ENCODE measurements at regions not wholly inside any gene's neighbourhood (a gene's known extent, or its start where the extent isn't known, plus 50 kb on each side); places are given as distances from the start of the nearest gene placed in this dataset.

DNA sequence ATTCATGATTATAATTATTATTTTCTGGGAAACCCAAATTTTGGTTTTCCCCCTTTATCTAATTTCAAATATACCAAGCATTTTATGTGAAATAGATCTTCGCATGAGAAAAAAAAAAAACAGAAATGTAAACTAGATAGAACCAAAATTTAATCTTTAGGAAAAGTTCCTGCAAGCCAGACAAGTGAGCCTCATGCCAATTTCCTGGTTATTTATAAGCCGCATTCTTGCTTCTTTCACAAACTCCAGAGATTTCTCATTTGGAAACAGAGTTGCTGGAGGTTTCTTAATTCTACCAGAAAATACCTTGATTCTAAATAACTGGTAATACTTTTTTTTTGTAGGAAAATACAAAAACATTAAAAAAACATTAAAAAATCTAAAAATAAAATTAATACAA lies 690.4 kb upstream of the IGFBP3 start:
- Histone ChIP-seq H3K36me3 (no peaks in the 10 kb centered on the region), H3K4me3 (replicated peaks in 1 of 3) (no peak overlapping the region), H3K27ac (peak overlapping the region in 1 of 3 donors; percentile 22), H3K27me3 (no peaks in the 10 kb centered on the region), H3K4me1 (peaks cover 14% of the 10 kb centered on the region in 2 donors), H3K9me3 (no peaks in the 10 kb centered on the region)
- DNase-seq, result no peak
- intact Hi-C loops (cut with DNase I), result no loop called here
- TF ChIP-seq, protein P1, sequence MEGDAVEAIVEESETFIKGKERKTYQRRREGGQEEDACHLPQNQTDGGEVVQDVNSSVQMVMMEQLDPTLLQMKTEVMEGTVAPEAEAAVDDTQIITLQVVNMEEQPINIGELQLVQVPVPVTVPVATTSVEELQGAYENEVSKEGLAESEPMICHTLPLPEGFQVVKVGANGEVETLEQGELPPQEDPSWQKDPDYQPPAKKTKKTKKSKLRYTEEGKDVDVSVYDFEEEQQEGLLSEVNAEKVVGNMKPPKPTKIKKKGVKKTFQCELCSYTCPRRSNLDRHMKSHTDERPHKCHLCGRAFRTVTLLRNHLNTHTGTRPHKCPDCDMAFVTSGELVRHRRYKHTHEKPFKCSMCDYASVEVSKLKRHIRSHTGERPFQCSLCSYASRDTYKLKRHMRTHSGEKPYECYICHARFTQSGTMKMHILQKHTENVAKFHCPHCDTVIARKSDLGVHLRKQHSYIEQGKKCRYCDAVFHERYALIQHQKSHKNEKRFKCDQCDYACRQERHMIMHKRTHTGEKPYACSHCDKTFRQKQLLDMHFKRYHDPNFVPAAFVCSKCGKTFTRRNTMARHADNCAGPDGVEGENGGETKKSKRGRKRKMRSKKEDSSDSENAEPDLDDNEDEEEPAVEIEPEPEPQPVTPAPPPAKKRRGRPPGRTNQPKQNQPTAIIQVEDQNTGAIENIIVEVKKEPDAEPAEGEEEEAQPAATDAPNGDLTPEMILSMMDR (IDR thresholded peaks at IDR 0.05), result no peak
- TF ChIP-seq POLR2A (IDR thresholded peaks at IDR 0.05), result no peak
- WGBS, 2 donors, result 61% methylated on average over 2 of the region's 2 CpGs

DNA sequence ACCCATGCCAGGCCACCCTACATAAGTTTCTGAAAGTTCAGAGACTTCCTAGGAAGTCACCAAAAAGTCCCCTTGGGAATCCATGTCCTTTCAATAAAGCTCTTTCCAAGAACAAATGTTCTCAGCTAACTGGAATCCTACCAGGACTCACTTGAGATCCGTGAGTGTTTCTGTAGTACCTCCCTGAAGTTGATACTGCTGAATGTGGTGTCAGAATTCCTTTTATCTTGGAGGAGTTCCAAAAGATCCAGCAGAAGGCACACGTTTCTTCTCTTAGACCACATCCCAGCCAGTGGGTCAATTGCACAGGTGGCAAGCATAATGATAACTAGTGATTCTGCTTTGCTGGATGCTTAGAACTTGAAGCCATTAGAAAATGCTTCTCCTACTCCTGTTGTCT lies 689.7 kb upstream of the IGFBP3 start:
- WGBS, 2 donors, result 13 to 23% methylated on average over 2 of the region's 2 CpGs
- H3K4me1 ChIP-seq, result peaks cover 14% of the 10 kb centered on the region in 2 donors
- no peak for TF ChIP-seq POLR2A (IDR thresholded peaks at IDR 0.05)
- TF ChIP-seq, protein P1 (IDR thresholded peaks at IDR 0.05), result no peak
- peak overlapping the region in 1 of 3 donors; percentile 22 for H3K27ac ChIP-seq
- peak; percentile 49 to 61 for DNase-seq
- no peaks in the 10 kb centered on the region for H3K36me3 ChIP-seq
- H3K27me3 ChIP-seq, result no peaks in the 10 kb centered on the region
- no peak overlapping the region for H3K4me3 ChIP-seq (replicated peaks in 1 of 3)
- intact Hi-C loops (cut with DNase I), result no loop called here
- no peaks in the 10 kb centered on the region for H3K9me3 ChIP-seq

DNA sequence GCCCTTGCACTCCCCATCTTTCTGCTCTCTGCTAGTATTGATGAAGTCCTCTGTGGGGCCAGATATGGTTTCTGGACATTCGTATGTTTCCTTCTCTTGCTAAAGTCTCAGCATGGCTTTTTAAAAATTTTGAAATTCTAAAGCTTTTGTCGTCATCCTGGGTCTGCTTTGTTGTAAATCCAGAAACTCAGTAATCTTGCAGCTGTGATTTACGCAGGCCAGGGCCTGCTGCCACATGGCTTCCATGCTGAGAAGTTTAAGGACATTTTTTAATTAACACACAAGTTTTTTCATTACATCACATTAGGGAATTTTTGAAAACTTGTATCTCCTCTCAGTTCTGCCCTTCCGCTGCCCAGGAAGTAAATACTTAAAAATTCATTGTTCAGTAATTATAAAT lies 686.1 kb upstream of the IGFBP3 start:
- Histone ChIP-seq H3K27me3 (no peaks in the 10 kb centered on the region), H3K36me3 (no peaks in the 10 kb centered on the region), H3K4me3 (replicated peaks in 1 of 3) (no peak overlapping the region), H3K9me3 (no peaks in the 10 kb centered on the region), H3K4me1 (peaks cover 14 to 25% of the 10 kb centered on the region in 2 donors), H3K27ac (no peak overlapping the region)
- intact Hi-C loops (cut with DNase I), result no loop called here
- no peak for TF ChIP-seq POLR2A (IDR thresholded peaks at IDR 0.05)
- TF ChIP-seq, protein P1 (IDR thresholded peaks at IDR 0.05), result no peak
- no peak for DNase-seq
- 88 to 94% methylated on average over 4 of the region's 4 CpGs for WGBS, 2 donors

DNA sequence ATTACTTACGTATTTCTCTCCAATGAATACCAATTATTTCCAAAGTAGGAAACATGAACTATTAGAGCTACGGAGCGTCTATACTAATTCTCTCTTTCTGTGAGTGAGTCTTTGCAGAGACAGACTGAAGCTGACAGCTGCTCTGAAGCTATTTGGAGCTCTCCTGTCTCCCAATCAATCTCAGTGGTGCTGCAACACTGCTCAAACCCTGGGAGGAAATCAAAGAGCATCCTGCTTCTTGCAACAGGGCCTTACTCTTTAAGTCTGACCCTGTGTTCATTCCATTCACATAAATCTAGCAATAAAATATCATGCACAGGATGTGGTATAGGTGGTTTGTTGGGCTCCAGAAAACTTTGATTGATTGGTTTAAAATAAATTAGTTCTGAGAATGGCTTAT lies 685.7 kb upstream of the IGFBP3 start:
- intact Hi-C loops (cut with DNase I), result no loop called here
- H3K27ac ChIP-seq, result no peak overlapping the region
- no peaks in the 10 kb centered on the region for H3K27me3 ChIP-seq
- H3K4me3 ChIP-seq (replicated peaks in 1 of 3), result no peak overlapping the region
- WGBS, 2 donors, result 93 to 97% methylated on average over 3 of the region's 3 CpGs
- TF ChIP-seq, protein P1 (IDR thresholded peaks at IDR 0.05), result no peak
- no peak for TF ChIP-seq POLR2A (IDR thresholded peaks at IDR 0.05)
- peaks cover 14 to 25% of the 10 kb centered on the region in 2 donors for H3K4me1 ChIP-seq
- H3K9me3 ChIP-seq, result no peaks in the 10 kb centered on the region
- DNase-seq, result no peak
- H3K36me3 ChIP-seq, result no peaks in the 10 kb centered on the region

DNA sequence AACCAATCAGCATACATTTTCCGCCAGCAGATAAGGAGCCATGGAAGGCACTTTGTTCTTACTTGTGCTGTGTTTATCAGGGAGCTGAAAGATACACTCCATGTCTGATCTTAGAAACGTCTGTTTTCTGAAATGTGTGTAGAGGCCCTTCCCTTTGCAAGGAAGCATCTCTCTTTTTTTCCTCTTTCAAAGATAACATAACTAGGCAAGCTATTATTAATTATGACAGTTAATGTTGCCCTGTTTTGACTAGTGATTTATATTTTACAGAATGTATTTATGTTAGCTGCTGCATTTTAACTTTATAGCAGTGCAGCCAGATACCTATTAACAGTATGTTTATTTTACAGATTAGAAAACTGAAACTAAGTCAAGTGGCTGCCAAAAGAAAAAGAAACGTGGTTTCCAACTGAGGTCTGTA lies 683.2 kb upstream of the IGFBP3 start:
- no peak for DNase-seq
- no peak for TF ChIP-seq POLR2A (IDR thresholded peaks at IDR 0.05)
- TF ChIP-seq, protein P1 (IDR thresholded peaks at IDR 0.05), result no peak
- WGBS, 2 donors, result 33 to 37% methylated on average over 3 of the region's 3 CpGs
- no peak overlapping the region for H3K4me3 ChIP-seq (replicated peaks in 1 of 3)
- H3K4me1 ChIP-seq, result peaks cover 0 to 11% of the 10 kb centered on the region in 2 donors
- peak overlapping the region; percentile 7 to 52 (median 31) for H3K27ac ChIP-seq
- intact Hi-C loops (cut with DNase I), result no loop called here
- H3K9me3 ChIP-seq, result no peaks in the 10 kb centered on the region
- H3K27me3 ChIP-seq, result no peaks in the 10 kb centered on the region
- H3K36me3 ChIP-seq, result no peaks in the 10 kb centered on the region

Data from thyroid gland (tissue), 4 donors.